ENCODE measurements at regions not wholly inside any gene's neighbourhood (a gene's known extent, or its start where the extent isn't known, plus 50 kb on each side); places are given as distances from the start of the nearest gene placed in this dataset.

GRCh38 chr11:92122561-92122960 lies 102.1 kb upstream of the FAT3 start:
- TF ChIP-seq CTCF (IDR thresholded peaks at IDR 0.05), result no peak
- TF ChIP-seq TCF7L2 (IDR thresholded peaks at IDR 0.05; ENCODE audit: low read depth, low read length), result no peak
